Chondrocyte (in vitro differentiated cells): ENCODE measurements at regions not wholly inside any gene's neighbourhood (a gene's known extent, or its start where the extent isn't known, plus 50 kb on each side); places are given as distances from the start of the nearest gene placed in this dataset.

ENCODE experiments used
- DNase-seq: peaks from one replicate; pipeline ENCODE4 v3.0.0; 2021; ENCODE audit warnings: mixed read lengths, low spot score
- H3K27ac Mint-ChIP-seq: one replicate; pipeline ENCODE4 v1.8.0; 2021; ENCODE audit warnings: mild to moderate bottlenecking, moderate library complexity, mixed read lengths; ENCODE audit not compliant: unreplicated experiment
- H3K27me3 Mint-ChIP-seq: 2 replicates; pipeline ENCODE4 v1.8.0; 2021; ENCODE audit warnings: low read depth, mixed read lengths
- H3K36me3 Mint-ChIP-seq: 2 replicates; pipeline ENCODE4 v1.8.0; 2021; ENCODE audit warnings: low read depth, mixed read lengths
- H3K4me1 Mint-ChIP-seq: 2 replicates; pipeline ENCODE4 v1.8.0; 2021; ENCODE audit warnings: low read depth, mild to moderate bottlenecking, mixed read lengths
- H3K4me3 Mint-ChIP-seq: one replicate; pipeline ENCODE4 v1.8.0; 2021; ENCODE audit warnings: mild to moderate bottlenecking, moderate library complexity, mixed read lengths; ENCODE audit not compliant: unreplicated experiment
- H3K9me3 Mint-ChIP-seq: 2 replicates; pipeline ENCODE4 v1.8.0; 2021; ENCODE audit warnings: low read depth, mixed read lengths
- TF ChIP-seq, protein P1 (sequence below): fragments of 200-600 bp; sonication (generic); IDR thresholded peaks from 2 replicates; pipeline ENCODE4 v1.5.0; 2021; ENCODE audit warnings: antibody characterized with exemption, mild to moderate bottlenecking, moderate library complexity

GRCh38 chr1:82593561-82593960, 792.8 kb downstream of the ADGRL2 start:
- Mint-ChIP-seq H3K4me1 (peaks cover 4% of the 10 kb centered on the region), H3K27me3 (no peaks in the 10 kb centered on the region), H3K4me3 (no peak overlapping the region), H3K27ac (no peak overlapping the region), H3K9me3 (peaks cover 5% of the 10 kb centered on the region), H3K36me3 (no peaks in the 10 kb centered on the region)
- TF ChIP-seq, protein P1, sequence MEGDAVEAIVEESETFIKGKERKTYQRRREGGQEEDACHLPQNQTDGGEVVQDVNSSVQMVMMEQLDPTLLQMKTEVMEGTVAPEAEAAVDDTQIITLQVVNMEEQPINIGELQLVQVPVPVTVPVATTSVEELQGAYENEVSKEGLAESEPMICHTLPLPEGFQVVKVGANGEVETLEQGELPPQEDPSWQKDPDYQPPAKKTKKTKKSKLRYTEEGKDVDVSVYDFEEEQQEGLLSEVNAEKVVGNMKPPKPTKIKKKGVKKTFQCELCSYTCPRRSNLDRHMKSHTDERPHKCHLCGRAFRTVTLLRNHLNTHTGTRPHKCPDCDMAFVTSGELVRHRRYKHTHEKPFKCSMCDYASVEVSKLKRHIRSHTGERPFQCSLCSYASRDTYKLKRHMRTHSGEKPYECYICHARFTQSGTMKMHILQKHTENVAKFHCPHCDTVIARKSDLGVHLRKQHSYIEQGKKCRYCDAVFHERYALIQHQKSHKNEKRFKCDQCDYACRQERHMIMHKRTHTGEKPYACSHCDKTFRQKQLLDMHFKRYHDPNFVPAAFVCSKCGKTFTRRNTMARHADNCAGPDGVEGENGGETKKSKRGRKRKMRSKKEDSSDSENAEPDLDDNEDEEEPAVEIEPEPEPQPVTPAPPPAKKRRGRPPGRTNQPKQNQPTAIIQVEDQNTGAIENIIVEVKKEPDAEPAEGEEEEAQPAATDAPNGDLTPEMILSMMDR = no peak
- no peak for DNase-seq

DNA sequence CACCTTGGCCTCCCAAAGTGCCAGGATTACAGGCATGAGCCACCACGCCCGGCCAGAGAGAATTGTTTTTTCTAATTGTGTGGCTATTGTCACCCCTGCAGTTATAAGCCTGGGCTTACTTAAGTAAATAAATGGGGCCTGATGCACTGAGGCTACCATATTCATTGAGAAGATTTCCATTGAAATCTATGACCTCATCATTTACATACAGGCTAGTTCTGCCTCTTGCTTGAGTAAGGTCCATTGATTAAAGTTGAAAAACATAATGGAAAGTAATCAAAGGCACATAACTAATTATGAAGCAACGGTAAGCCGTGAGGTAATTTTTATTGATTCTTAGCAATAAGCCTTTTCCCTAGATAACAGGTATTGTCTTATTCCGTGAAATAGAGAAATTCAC, 788.9 kb downstream of the ADGRL2 start:
- no peak for DNase-seq
- H3K4me1 Mint-ChIP-seq = no peaks in the 10 kb centered on the region
- H3K27ac Mint-ChIP-seq = no peak overlapping the region
- TF ChIP-seq, protein P1 = no peak
- no peaks in the 10 kb centered on the region for H3K36me3 Mint-ChIP-seq
- H3K4me3 Mint-ChIP-seq = no peak overlapping the region
- H3K9me3 Mint-ChIP-seq = peaks cover 5% of the 10 kb centered on the region
- no peaks in the 10 kb centered on the region for H3K27me3 Mint-ChIP-seq

- H3K9me3 Mint-ChIP-seq = peaks cover 5% of the 10 kb centered on the region
- TF ChIP-seq, protein P1 = no peak
- H3K36me3 Mint-ChIP-seq = no peaks in the 10 kb centered on the region
- H3K27me3 Mint-ChIP-seq = no peaks in the 10 kb centered on the region
- DNase-seq = no peak
- H3K4me3 Mint-ChIP-seq = no peak overlapping the region
- H3K27ac Mint-ChIP-seq = no peak overlapping the region
- no peaks in the 10 kb centered on the region for H3K4me1 Mint-ChIP-seq
Observed at GRCh38 chr1:82587371-82587770, 786.6 kb downstream of the ADGRL2 start.

GRCh38 chr1:82586473-82586872, 785.7 kb downstream of the ADGRL2 start:
- no peak overlapping the region for H3K27ac Mint-ChIP-seq

GRCh38 chr1:82582347-82582746, 781.6 kb downstream of the ADGRL2 start:
- Mint-ChIP-seq H3K36me3 (peaks cover 2% of the 10 kb centered on the region), H3K27me3 (no peaks in the 10 kb centered on the region), H3K9me3 (peaks cover 8% of the 10 kb centered on the region), H3K4me3 (no peak overlapping the region), H3K4me1 (peaks cover 21% of the 10 kb centered on the region), H3K27ac (no peak overlapping the region)
- no peak for DNase-seq
- TF ChIP-seq, protein P1 = no peak

More at GRCh38 chr1:82586473-82586872, 785.7 kb downstream of the ADGRL2 start:
- H3K36me3 Mint-ChIP-seq = no peaks in the 10 kb centered on the region
- H3K4me3 Mint-ChIP-seq = no peak overlapping the region
- H3K27me3 Mint-ChIP-seq = no peaks in the 10 kb centered on the region
- no peak for DNase-seq
- H3K9me3 Mint-ChIP-seq = peaks cover 5% of the 10 kb centered on the region
- TF ChIP-seq, protein P1 = no peak
- no peaks in the 10 kb centered on the region for H3K4me1 Mint-ChIP-seq
